GM12878 (cell line): ENCODE measurements at regions not wholly inside any gene's neighbourhood (a gene's known extent, or its start where the extent isn't known, plus 50 kb on each side); places are given as distances from the start of the nearest gene placed in this dataset.
"Not testable (repeated sequence)": the region's sequence is repeated elsewhere in the genome, so short reads cannot be mapped to it uniquely, and the experiment has no call there.

ENCODE experiments used
- ATAC-seq: fragments of 200-7000 bp; cut with Tn5 transposase; 3 replicates; pipeline ENCODE4 v1.9.1; 2020; ENCODE audit warnings: mild to moderate bottlenecking, moderate library complexity
- BruUV-seq: library from RNA; stranded (reverse); fragments of 400-500 nt; replicated peaks from 2 replicates; lab custom pipeline; 2021; lab: Mats Ljungman, UMichigan
- CTCF ChIA-PET: fragments of 300-600 bp; sonication (Branson Sonifier 250); formaldehyde crosslinking; extraction: SDS; loops from one replicate; lab custom pipeline; 2021; ENCODE audit warnings: inconsistent platforms; lab: Yijun Ruan, JAX
- POLR2A ChIA-PET: fragments of 350-600 bp; formaldehyde crosslinking; extraction: SDS; loops from one replicate; lab custom pipeline; 2021; ENCODE audit warnings: inconsistent platforms; lab: Charles Lee
- RAD21 ChIA-PET: fragments of 300-600 bp; sonication (Branson Sonifier 250); formaldehyde crosslinking; loops from one replicate; lab custom pipeline; 2023; ENCODE audit warnings: antibody characterized with exemption; ENCODE audit not compliant: unreplicated experiment; lab: Charles Lee
- SMC1A ChIA-PET: fragments of 300-600 bp; sonication (Branson Sonifier 250); formaldehyde crosslinking; loops from one replicate; lab custom pipeline; 2023; ENCODE audit not compliant: unreplicated experiment, uncharacterized antibody; lab: Charles Lee
- DNase-seq: peaks from one replicate; pipeline ENCODE4 v3.0.0-alpha.2; 2011; ENCODE audit warnings: low read depth, low spot score
- FAIRE-seq: peaks from 3 replicates; lab custom pipeline; 2011; peaks lifted over from hg19 to GRCh38; lab: Jason Lieb, UNC
- H2AFZ ChIP-seq: 2 replicates; pipeline ENCODE4 v1.6.0; 2011; ENCODE audit warnings: low read depth, low read length, control low read depth; ENCODE audit not compliant: control insufficient read depth
- H3K27ac ChIP-seq: 2 replicates; pipeline ENCODE4 v1.5.1; 2011; ENCODE audit warnings: control low read depth; ENCODE audit not compliant: control insufficient read depth, insufficient read depth
- H3K27me3 ChIP-seq, 2 experiments: replicated peaks in 1 of 2; 2 replicates each; pipeline versions ENCODE4 v1.6.0 to v1.6.1; 2011; ENCODE audit warnings: low read length in 1 of 2; ENCODE audit not compliant: control insufficient read depth in 2 of 2, insufficient read depth in 2 of 2
- H3K36me3 ChIP-seq, 2 experiments: 2 replicates each; pipeline ENCODE4 v1.5.1; 2011; ENCODE audit warnings: low read length in 1 of 2; ENCODE audit not compliant: control insufficient read depth in 2 of 2, insufficient read depth in 2 of 2
- H3K4me1 ChIP-seq: 2 replicates; pipeline ENCODE4 v1.6.1; 2011; ENCODE audit warnings: mild to moderate bottlenecking, low read length, moderate library complexity, mixed read lengths; ENCODE audit not compliant: control insufficient read depth, insufficient read depth
- H3K4me2 ChIP-seq: 2 replicates; pipeline ENCODE4 v1.6.0; 2011; ENCODE audit warnings: control low read depth; ENCODE audit not compliant: control insufficient read depth, insufficient read depth
- H3K4me3 ChIP-seq: fragments of 200-600 bp; sonication (generic); 2 replicates; pipeline ENCODE4 v1.5.1; 2016
- H3K79me2 ChIP-seq: 2 replicates; pipeline ENCODE4 v1.6.0; 2011; ENCODE audit warnings: low read length; ENCODE audit not compliant: control insufficient read depth, insufficient read depth
- H3K9ac ChIP-seq: 2 replicates; pipeline ENCODE4 v1.8.0; 2011; ENCODE audit warnings: low read length, control low read depth, mixed read lengths; ENCODE audit not compliant: control insufficient read depth, insufficient read depth
- H3K9me3 ChIP-seq: replicated peaks from 3 replicates; pipeline ENCODE4 v1.5.1; 2011; ENCODE audit warnings: mild to moderate bottlenecking, low read length; ENCODE audit not compliant: control insufficient read depth, insufficient read depth
- H4K20me1 ChIP-seq: 2 replicates; pipeline ENCODE4 v1.6.0; 2011; ENCODE audit not compliant: control insufficient read depth, insufficient read depth
- CREM ChIP-seq: IDR thresholded peaks from 2 replicates; pipeline ENCODE4 v1.6.1; 2014; ENCODE audit warnings: antibody characterized with exemption, low read depth
- EZH2 ChIP-seq: IDR thresholded peaks from 2 replicates; pipeline ENCODE4 v1.6.1; 2012; ENCODE audit warnings: low read depth, mild to moderate bottlenecking, control low read depth, inconsistent platforms, low read length, borderline replicate concordance; ENCODE audit not compliant: control insufficient read depth
- JUNB ChIP-seq: IDR thresholded peaks from 2 replicates; pipeline ENCODE4 v1.6.1; 2016; ENCODE audit warnings: antibody characterized with exemption, mild to moderate bottlenecking
- NFIC ChIP-seq: IDR thresholded peaks from 2 replicates; pipeline ENCODE4 v1.6.1; 2012; ENCODE audit warnings: low read depth, mild to moderate bottlenecking, inconsistent platforms, low read length, moderate library complexity
- RUNX3 ChIP-seq: IDR thresholded peaks from 2 replicates; pipeline ENCODE4 v1.6.1; 2012; ENCODE audit warnings: low read length, inconsistent platforms
- WGBS: methylation state at CpG from one replicate; pipeline ENCODE4 v1.1.6; 2016; ENCODE audit warnings: low lambda C conversion rate; ENCODE audit not compliant: insufficient replicate concordance, insufficient coverage; ENCODE audit errors: missing lambda C conversion rate; 5-methylcytosine and 5-hydroxymethylcytosine counted together
- in situ Hi-C: fragments of 300-500 bp; cut with MboI; formaldehyde crosslinking; loops from 9 replicates; pipeline ENCODE4 v1.14.3; 2018; ENCODE audit warnings: mixed read lengths
- intact Hi-C: fragments of 100-400 bp; cut with micrococcal nuclease; formaldehyde crosslinking; loops from one replicate; pipeline ENCODE4 v1.14.2; 2022; ENCODE audit not compliant: unreplicated experiment

GRCh38 chr10:63677001-63677400 is 155.8 kb downstream of the REEP3 start:
- no peaks in the 10 kb centered on the region for H3K36me3 ChIP-seq
- no peaks in the 10 kb centered on the region for H3K27me3 ChIP-seq
- WGBS, result 26% methylated on average over 2 of the region's 2 CpGs
- no peaks in the 10 kb centered on the region for H4K20me1 ChIP-seq
- no peak for ATAC-seq
- peaks cover 3% of the 10 kb centered on the region; the same call in 1 of the 2 replicates for H3K4me1 ChIP-seq
- no TSS peak for BruUV-seq
- SMC1A ChIA-PET, result interaction anchor here (0.6 to 1.6 kb wide), 3 partner anchors 42 to 66 kb away, joined by 3 to 4 read pairs (median 3); no protein-coding TSS in a partner anchor
- POLR2A ChIA-PET, result no interaction called here
- no peaks in the 10 kb centered on the region for H3K79me2 ChIP-seq
- H3K9ac ChIP-seq, result no peak overlapping the region
- H3K4me2 ChIP-seq, result no peak overlapping the region
- no peaks in the 10 kb centered on the region for H3K9me3 ChIP-seq
- no peak for TF ChIP-seq EZH2
- peak; percentile 49; the same call in 1 of the 2 replicates for TF ChIP-seq NFIC
- peak; percentile 53; the same call in 1 of the 2 replicates for TF ChIP-seq RUNX3
- peak; percentile 22; the same call in 1 of the 2 replicates for TF ChIP-seq JUNB
- 0 out of 2 replicates have a peak, but pooled peaks have one; percentile 19 for TF ChIP-seq CREM
- RAD21 ChIA-PET, result interaction anchor here (0.6 to 2.0 kb wide), 5 partner anchors 40 to 510 kb away, joined by 3 to 7 read pairs (median 4); no protein-coding TSS in a partner anchor
- in situ Hi-C loops (no loop called here), intact Hi-C loops (no loop called here)
- no peak overlapping the region for H3K4me3 ChIP-seq
- no peak for DNase-seq
- FAIRE-seq, result no peak
- CTCF ChIA-PET, result interaction anchor here (0.8 to 1.0 kb wide), 3 partner anchors 26 to 1240 kb away, joined by 3 to 4 read pairs (median 4); no protein-coding TSS in a partner anchor
- 0 out of 2 replicates have a peak overlapping the region, but pooled peaks have one; percentile 24 for H3K27ac ChIP-seq
- no peak overlapping the region; the same call in 1 of the 2 replicates for H2AFZ ChIP-seq

GRCh38 chr10:63680545-63680944 is 159.3 kb downstream of the REEP3 start:
- RAD21 ChIA-PET, result interaction anchor here (1.0 kb wide), 1 partner anchor 10 kb away, joined by 3 read pairs; no protein-coding TSS in a partner anchor
- H3K27ac ChIP-seq, BruUV-seq, H3K4me2 ChIP-seq, H3K4me3 ChIP-seq, H3K4me1 ChIP-seq, H3K9ac ChIP-seq, H3K79me2 ChIP-seq, ATAC-seq, intact Hi-C loops, H3K27me3 ChIP-seq, FAIRE-seq, H2AFZ ChIP-seq, in situ Hi-C loops, H4K20me1 ChIP-seq, H3K36me3 ChIP-seq, H3K9me3 ChIP-seq, DNase-seq: not testable (repeated sequence)
- CTCF ChIA-PET, result interaction anchor here (0.5 kb wide), 1 partner anchor 735 kb away, joined by 4 read pairs; no protein-coding TSS in a partner anchor
- WGBS, result 89% methylated on average over 1 of the region's 1 CpG
- POLR2A ChIA-PET, result interaction anchor here (0.5 kb wide), 1 partner anchor 54 kb away, joined by 3 read pairs; no protein-coding TSS in a partner anchor
- SMC1A ChIA-PET, result interaction anchor here (1.1 kb wide), 1 partner anchor 27 kb away, joined by 3 read pairs; no protein-coding TSS in a partner anchor
